ENCODE measurements at regions not wholly inside any gene's neighbourhood (a gene's known extent, or its start where the extent isn't known, plus 50 kb on each side); places are given as distances from the start of the nearest gene placed in this dataset.

DNA sequence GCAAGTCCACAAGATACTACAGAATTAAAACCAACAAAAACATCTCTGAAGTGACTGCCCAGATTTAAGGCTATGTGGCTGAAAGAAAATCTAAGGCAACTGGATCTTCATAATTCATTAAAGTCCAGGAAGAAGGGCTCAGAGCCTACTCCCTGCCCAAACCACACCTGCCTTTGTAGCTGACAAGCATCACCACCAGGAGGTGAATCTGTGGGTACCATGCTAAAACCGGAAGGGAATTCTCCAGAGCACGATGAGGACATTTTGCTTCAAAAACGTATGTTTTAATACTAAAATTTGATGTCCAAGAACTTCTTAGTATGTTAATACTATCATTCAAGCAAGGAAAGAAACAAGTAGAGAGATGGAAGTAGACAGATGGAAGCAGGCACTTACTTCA lies 495.9 kb upstream of the NECTIN3 start:
- intact Hi-C loops (cut with DNase I; ENCODE audit: low total_unique reads) = no loop called here
- H3K36me3 ChIP-seq = no peaks in the 10 kb centered on the region
- TF ChIP-seq, protein P1, sequence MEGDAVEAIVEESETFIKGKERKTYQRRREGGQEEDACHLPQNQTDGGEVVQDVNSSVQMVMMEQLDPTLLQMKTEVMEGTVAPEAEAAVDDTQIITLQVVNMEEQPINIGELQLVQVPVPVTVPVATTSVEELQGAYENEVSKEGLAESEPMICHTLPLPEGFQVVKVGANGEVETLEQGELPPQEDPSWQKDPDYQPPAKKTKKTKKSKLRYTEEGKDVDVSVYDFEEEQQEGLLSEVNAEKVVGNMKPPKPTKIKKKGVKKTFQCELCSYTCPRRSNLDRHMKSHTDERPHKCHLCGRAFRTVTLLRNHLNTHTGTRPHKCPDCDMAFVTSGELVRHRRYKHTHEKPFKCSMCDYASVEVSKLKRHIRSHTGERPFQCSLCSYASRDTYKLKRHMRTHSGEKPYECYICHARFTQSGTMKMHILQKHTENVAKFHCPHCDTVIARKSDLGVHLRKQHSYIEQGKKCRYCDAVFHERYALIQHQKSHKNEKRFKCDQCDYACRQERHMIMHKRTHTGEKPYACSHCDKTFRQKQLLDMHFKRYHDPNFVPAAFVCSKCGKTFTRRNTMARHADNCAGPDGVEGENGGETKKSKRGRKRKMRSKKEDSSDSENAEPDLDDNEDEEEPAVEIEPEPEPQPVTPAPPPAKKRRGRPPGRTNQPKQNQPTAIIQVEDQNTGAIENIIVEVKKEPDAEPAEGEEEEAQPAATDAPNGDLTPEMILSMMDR (IDR thresholded peaks at IDR 0.05) = no peak
- no peak for TF ChIP-seq POLR2A (IDR thresholded peaks at IDR 0.05)
- H3K4me3 ChIP-seq = no peak overlapping the region
- no peaks in the 10 kb centered on the region for H3K9me3 ChIP-seq
- no peaks in the 10 kb centered on the region for H3K27me3 ChIP-seq
- H3K4me1 ChIP-seq = no peaks in the 10 kb centered on the region
- DNase-seq = no peak
- no peak overlapping the region for H3K27ac ChIP-seq

GRCh38 chr3:110576960-110577359 lies 494.7 kb upstream of the NECTIN3 start:
- Histone ChIP-seq H3K27ac (no peak overlapping the region), H3K4me1 (no peaks in the 10 kb centered on the region), H3K36me3 (no peaks in the 10 kb centered on the region), H3K27me3 (no peaks in the 10 kb centered on the region), H3K9me3 (no peaks in the 10 kb centered on the region), H3K4me3 (no peak overlapping the region)
- DNase-seq = no peak
- intact Hi-C loops (cut with DNase I; ENCODE audit: low total_unique reads) = no loop called here
- TF ChIP-seq, protein P1 (IDR thresholded peaks at IDR 0.05) = no peak
- TF ChIP-seq POLR2A (IDR thresholded peaks at IDR 0.05) = no peak

- Histone ChIP-seq H3K27ac (no peak overlapping the region), H3K4me1 (no peaks in the 10 kb centered on the region), H3K27me3 (no peaks in the 10 kb centered on the region), H3K4me3 (no peak overlapping the region), H3K9me3 (no peaks in the 10 kb centered on the region), H3K36me3 (no peaks in the 10 kb centered on the region)
- intact Hi-C loops (cut with DNase I; ENCODE audit: low total_unique reads) = no loop called here
- DNase-seq = no peak
- TF ChIP-seq POLR2A (IDR thresholded peaks at IDR 0.05) = no peak
- TF ChIP-seq, protein P1 (IDR thresholded peaks at IDR 0.05) = no peak
Measured at GRCh38 chr3:110577854-110578253, 493.8 kb upstream of the NECTIN3 start.

DNA sequence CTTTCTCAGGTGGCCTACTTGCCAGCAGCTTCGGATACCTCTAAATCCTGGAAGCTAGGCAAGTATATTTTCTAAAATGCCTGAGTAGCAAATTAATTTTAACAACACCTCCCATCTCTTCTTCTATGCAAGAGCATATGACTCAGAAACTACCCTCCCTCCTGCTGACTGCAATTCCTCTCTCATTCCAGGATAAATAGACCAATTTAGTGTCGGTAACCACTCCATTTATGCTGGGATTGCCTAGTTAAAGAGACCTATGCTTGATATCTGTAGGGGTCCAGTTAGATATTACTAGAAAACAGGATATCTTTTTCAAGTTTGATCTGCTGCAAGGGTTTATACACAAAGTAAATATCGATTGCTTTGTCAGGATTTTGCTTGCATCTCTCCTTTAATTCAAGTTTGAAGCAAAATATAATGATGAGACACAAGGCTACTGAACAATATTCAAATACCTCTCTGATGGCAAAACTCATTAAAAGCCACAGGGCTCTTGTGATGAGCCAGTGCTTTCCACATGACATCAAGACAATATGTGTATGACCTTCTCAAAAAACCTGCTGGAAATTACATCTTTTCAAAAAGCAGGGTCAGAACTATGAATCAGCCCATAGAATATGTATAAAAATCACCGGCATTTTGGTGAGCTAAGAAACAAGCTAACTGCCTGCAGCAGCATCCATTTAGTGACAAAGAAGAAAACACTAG lies 491.6 kb upstream of the NECTIN3 start:
- intact Hi-C loops (cut with DNase I; ENCODE audit: low total_unique reads) = no loop called here
- Histone ChIP-seq H3K9me3 (no peaks in the 10 kb centered on the region), H3K36me3 (no peaks in the 10 kb centered on the region), H3K4me1 (no peaks in the 10 kb centered on the region), H3K27ac (no peak overlapping the region), H3K27me3 (no peaks in the 10 kb centered on the region), H3K4me3 (no peak overlapping the region)
- no peak for DNase-seq
- TF ChIP-seq, protein P1 (IDR thresholded peaks at IDR 0.05) = no peak

GRCh38 chr3:110583373-110583935 lies 488.2 kb upstream of the NECTIN3 start:
- no peaks in the 10 kb centered on the region for H3K9me3 ChIP-seq
- no peaks in the 10 kb centered on the region for H3K4me1 ChIP-seq
- no peak for TF ChIP-seq POLR2A (IDR thresholded peaks at IDR 0.05)
- TF ChIP-seq, protein P1 (IDR thresholded peaks at IDR 0.05) = no peak
- intact Hi-C loops (cut with DNase I; ENCODE audit: low total_unique reads) = no loop called here
- H3K27me3 ChIP-seq = no peaks in the 10 kb centered on the region
- no peaks in the 10 kb centered on the region for H3K36me3 ChIP-seq
- DNase-seq = no peak
- H3K27ac ChIP-seq = no peak overlapping the region
- H3K4me3 ChIP-seq = no peak overlapping the region

All from uterus (tissue), 3 donors.